ENCODE measurements at regions not wholly inside any gene's neighbourhood (a gene's known extent, or its start where the extent isn't known, plus 50 kb on each side); places are given as distances from the start of the nearest gene placed in this dataset.
A peak's percentile ranks its signal among the peaks of the same experiment; 100 is the strongest.

DNA sequence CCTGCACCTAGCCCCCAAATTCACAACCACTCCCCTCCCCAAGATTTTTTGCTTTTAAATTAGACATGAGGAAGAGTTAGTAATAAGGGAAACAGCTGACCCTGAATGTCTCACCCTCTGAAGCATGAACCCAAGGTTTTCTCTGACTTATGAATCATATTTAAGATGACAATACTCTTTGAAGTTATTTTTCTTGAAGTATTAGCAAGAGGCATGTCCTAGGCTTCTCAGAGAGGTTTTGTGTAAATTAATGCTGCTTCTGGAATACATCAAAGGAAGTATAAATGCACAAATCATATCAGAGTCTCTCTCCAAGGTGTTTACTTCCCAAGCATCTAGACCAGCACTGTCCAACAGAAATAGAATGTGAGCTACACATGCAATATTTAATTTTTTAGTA lies 408.1 kb upstream of the MARCKS start:
- Histone ChIP-seq H3K27ac (ENCODE audit: insufficient read depth, low read depth, low read length) (no peak overlapping the region), H3K4me3 (replicated peaks in 1 of 3; ENCODE audit: insufficient read depth in 1 of 3, low read depth in 1 of 3, low read length in 3 of 3) (no peak overlapping the region), H3K36me3 (ENCODE audit: control insufficient read depth in 2 of 2, extremely low read depth in 1 of 2, insufficient read depth in 2 of 2, low read length in 2 of 2) (no peaks in the 10 kb centered on the region), H3K9ac (replicated peaks; ENCODE audit: extremely low read depth, insufficient read depth, low read length) (no peak overlapping the region), H4K20me1 (replicated peaks; ENCODE audit: control insufficient read depth, extremely low read depth, insufficient read depth, low read length) (no peaks in the 10 kb centered on the region), H3K27me3 (ENCODE audit: control insufficient read depth in 2 of 2, insufficient read depth in 2 of 2, low read length in 2 of 2) (no peaks in the 10 kb centered on the region), H3K4me2 (ENCODE audit: insufficient read depth, low read length) (no peak overlapping the region), H3K79me2 (ENCODE audit: control insufficient read depth, insufficient read depth, low read length) (no peaks in the 10 kb centered on the region), H3K9me1 (replicated peaks; ENCODE audit: control insufficient read depth, extremely low read depth, insufficient read depth, low read length) (no peaks in the 10 kb centered on the region), H3K9me3 (replicated peaks; ENCODE audit: control insufficient read depth, insufficient read depth, low read length) (no peaks in the 10 kb centered on the region), H3K4me1 (ENCODE audit: control insufficient read depth, extremely low read depth, insufficient read depth, low read length) (peaks cover 18% of the 10 kb centered on the region), H2AFZ (ENCODE audit: low read depth, low read length) (no peak overlapping the region)
- ChIA-PET CTCF (interaction anchor here (1.0 to 1.6 kb wide), 3 partner anchors 9 to 410 kb away, joined by 3 to 5 read pairs (median 4); no protein-coding TSS in a partner anchor), POLR2A (no interaction called here)
- dilution Hi-C loops (cut with MboI; ENCODE audit: extremely low pct_ligation_motif_present, low sequenced_read_pairs) (no loop called here), intact Hi-C loops (cut with micrococcal nuclease) (no loop called here)
- TF ChIP-seq EZH2 (IDR thresholded peaks at IDR 0.05; ENCODE audit: borderline replicate concordance, low read depth, low read length, severe bottlenecking) = no peak
- TF ChIP-seq JUN (IDR thresholded peaks at IDR 0.05; ENCODE audit: borderline replicate concordance, insufficient read depth, insufficient read length, low read depth) = peak; percentile 37
- no peak for TF ChIP-seq MAX (IDR thresholded peaks at IDR 0.05; ENCODE audit: insufficient read depth, insufficient read length)
- no peak for TF ChIP-seq MYC (IDR thresholded peaks at IDR 0.05; ENCODE audit: low read depth, low read length)
- TF ChIP-seq FOS (IDR thresholded peaks at IDR 0.05; ENCODE audit: borderline replicate concordance, insufficient read depth, low read length) = peak; percentile 85
- TF ChIP-seq GATA2 (IDR thresholded peaks at IDR 0.05; ENCODE audit: insufficient read depth, insufficient read length, low read depth, low read length) = no peak
- TF ChIP-seq CTCF (IDR thresholded peaks at IDR 0.05; ENCODE audit: extremely low read depth in 1 of 2, insufficient read depth in 1 of 2, low read depth in 1 of 2, low read length in 2 of 2) = no peak
- no peak for TF ChIP-seq POLR2A (IDR thresholded peaks at IDR 0.05; ENCODE audit: low read depth, low read length)
- peak; percentile 24 for TF ChIP-seq POLR2AphosphoS5 (IDR thresholded peaks at IDR 0.05; ENCODE audit: insufficient read depth, low read depth, low read length)
- peak; percentile 54 for DNase-seq (ENCODE audit: low read depth, low spot score)
- BruUV-seq (replicated peaks) = no TSS peak
- no peak for FAIRE-seq

Data from endothelial cell of umbilical vein (primary cell).